Coronary artery (tissue), 2 donors: ENCODE measurements at regions not wholly inside any gene's neighbourhood (a gene's known extent, or its start where the extent isn't known, plus 50 kb on each side); places are given as distances from the start of the nearest gene placed in this dataset.

Experiments
- DNase-seq: peaks from one replicate; pipeline ENCODE4 v3.0.0-alpha.2; 2017; ENCODE audit warnings: low spot score
- H3K27ac ChIP-seq, 2 donors: fragments of 200-600 bp; sonication (generic); one replicate each; pipeline ENCODE4 v1.5.1; 2016 to 2019
- H3K4me3 ChIP-seq: fragments of 200-600 bp; sonication (generic); 2 replicates; pipeline ENCODE4 v1.5.1; 2016; ENCODE audit warnings: mild to moderate bottlenecking, moderate library complexity
- TF ChIP-seq, protein P1 (sequence below): fragments of 200-600 bp; sonication (generic); IDR thresholded peaks from one replicate; pipeline ENCODE4 v1.5.1; 2019; ENCODE audit warnings: antibody characterized with exemption

DNA sequence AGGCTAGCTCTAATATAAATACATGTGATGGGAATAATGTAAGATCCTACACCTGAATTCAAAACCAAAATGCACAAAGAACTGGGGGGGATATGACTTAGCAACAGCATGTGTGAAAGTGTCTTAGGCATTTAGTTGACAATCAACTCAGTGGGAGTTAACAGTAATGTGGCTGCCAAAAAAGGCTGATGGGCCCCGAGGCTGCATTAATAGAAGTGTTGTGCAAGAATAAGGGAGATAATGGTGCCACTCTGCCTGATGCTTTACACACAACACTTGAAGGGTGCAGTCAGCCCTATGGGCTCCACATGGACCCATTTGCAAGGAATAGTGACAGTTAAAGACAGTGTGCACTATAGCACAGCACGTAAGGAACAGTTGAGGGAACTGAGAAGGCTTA lies 649.4 kb upstream of the ZEB2 start:
- TF ChIP-seq, protein P1, sequence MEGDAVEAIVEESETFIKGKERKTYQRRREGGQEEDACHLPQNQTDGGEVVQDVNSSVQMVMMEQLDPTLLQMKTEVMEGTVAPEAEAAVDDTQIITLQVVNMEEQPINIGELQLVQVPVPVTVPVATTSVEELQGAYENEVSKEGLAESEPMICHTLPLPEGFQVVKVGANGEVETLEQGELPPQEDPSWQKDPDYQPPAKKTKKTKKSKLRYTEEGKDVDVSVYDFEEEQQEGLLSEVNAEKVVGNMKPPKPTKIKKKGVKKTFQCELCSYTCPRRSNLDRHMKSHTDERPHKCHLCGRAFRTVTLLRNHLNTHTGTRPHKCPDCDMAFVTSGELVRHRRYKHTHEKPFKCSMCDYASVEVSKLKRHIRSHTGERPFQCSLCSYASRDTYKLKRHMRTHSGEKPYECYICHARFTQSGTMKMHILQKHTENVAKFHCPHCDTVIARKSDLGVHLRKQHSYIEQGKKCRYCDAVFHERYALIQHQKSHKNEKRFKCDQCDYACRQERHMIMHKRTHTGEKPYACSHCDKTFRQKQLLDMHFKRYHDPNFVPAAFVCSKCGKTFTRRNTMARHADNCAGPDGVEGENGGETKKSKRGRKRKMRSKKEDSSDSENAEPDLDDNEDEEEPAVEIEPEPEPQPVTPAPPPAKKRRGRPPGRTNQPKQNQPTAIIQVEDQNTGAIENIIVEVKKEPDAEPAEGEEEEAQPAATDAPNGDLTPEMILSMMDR, result no peak
- no peak overlapping the region for H3K4me3 ChIP-seq
- DNase-seq, result no peak
- no peak overlapping the region for H3K27ac ChIP-seq

DNA sequence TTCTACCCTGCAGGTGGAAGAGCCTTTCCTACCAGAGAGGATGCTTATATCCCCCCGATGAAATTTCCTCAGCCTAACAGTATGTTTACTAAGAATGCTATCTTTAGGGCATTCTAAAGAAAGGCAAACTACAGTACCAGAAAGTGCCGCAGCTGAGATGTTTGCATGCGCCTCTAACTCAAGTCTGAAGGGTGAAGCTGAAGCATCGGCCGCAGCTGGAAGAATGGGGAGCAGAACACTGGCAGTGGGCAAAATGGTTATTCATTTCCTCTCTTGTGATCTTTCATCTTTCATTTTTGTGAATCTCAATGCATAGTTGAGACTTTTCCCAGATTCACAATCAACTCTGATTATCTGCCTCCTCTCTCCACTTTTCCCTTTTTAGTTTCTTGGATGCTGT lies 648.2 kb upstream of the ZEB2 start:
- H3K27ac ChIP-seq, result no peak overlapping the region
- DNase-seq, result no peak

DNA sequence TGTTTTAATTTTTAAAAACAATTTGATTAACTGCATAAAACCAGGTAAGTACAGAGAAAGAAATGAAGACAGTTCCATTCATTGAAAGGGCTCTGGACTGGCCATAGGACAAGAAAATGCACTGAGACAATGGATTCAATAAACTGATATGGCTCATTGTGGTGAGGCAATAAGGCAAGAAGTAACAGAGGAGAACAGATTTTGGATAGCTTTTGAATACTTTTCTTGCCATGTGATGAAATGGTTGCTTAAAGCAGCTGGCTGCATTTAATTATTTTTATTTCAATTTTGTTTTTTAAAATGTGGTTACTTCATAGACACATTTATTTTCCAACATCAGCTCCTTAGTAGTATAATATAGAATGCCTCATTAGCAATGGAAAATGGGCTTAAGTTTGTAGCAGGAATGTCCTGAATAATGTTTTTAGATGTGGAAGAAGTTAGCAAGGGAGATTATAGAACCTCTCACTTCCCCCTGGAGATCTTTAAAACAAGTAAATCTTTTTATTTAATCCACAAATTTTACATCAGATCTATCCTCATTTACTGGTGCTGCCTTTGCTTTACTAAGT lies 646.9 kb upstream of the ZEB2 start:
- TF ChIP-seq, protein P1, result no peak
- DNase-seq, result no peak
- no peak overlapping the region for H3K4me3 ChIP-seq
- H3K27ac ChIP-seq, result no peak overlapping the region

More for the DNA sequence above, 648.2 kb upstream of the ZEB2 start:
- no peak overlapping the region for H3K4me3 ChIP-seq
- TF ChIP-seq, protein P1, result no peak

DNA sequence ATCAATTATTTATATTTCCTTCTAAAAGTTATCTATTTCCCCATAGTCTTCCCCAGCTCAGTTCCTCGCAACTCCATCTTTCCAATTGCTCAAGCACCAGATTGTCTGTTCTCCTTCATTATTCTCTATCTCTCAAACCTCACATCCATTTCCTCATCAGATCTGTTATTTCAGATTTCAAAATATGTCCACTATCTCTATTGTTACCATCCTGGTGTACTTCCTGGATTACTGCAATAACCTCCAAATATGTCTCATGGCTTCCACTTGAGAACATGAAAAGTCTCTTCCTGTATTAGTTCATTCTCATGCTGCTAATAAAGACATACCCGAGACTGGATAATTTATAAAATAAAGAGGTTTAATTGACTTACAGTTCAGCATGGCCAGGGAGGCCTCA lies 641.7 kb upstream of the ZEB2 start:
- no peak overlapping the region for H3K27ac ChIP-seq
- no peak for DNase-seq
- H3K4me3 ChIP-seq, result no peak overlapping the region
- TF ChIP-seq, protein P1, result no peak

DNA sequence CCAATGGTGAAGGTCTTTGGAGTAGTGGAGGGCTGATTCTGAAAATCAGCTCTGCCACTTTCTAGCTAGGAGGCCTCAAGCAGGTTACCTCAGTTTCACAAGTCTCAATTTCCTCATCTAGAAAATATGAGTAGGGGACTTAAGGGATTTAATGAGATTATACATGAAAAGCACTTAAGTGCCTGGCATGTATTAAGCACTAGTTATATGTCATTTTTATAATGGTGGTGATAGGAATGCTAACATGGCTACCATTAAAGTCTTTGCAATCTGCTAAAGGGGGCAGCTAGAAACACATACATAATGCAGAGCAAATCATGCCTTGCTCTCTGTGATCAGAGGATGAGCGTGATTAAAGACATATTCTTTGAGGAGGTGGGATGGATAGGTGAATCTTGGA lies 640.9 kb upstream of the ZEB2 start:
- DNase-seq, result no peak
- TF ChIP-seq, protein P1, result no peak
- Histone ChIP-seq H3K4me3 (no peak overlapping the region), H3K27ac (no peak overlapping the region)

DNA sequence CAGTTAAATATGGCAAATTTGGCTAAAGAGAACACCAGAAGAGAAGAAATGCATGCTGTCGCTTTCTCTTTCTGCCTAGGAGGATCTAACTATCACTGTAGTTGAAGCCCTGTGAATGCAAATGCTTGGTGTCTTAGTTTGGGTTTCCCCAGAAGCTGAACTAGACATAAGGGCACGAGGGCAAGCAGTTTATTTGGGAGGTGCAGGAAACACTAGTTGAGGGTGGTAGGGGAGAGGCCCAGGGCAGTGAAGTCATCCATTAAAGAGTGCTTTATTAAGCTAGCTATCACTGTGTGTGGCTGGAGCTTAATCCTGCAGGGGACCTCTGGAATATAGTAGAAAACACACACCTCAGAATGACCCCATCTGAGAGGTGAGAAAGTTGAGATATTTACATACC lies 639.8 kb upstream of the ZEB2 start:
- Histone ChIP-seq H3K4me3 (no peak overlapping the region), H3K27ac (no peak overlapping the region)
- TF ChIP-seq, protein P1, result no peak
- DNase-seq, result no peak

DNA sequence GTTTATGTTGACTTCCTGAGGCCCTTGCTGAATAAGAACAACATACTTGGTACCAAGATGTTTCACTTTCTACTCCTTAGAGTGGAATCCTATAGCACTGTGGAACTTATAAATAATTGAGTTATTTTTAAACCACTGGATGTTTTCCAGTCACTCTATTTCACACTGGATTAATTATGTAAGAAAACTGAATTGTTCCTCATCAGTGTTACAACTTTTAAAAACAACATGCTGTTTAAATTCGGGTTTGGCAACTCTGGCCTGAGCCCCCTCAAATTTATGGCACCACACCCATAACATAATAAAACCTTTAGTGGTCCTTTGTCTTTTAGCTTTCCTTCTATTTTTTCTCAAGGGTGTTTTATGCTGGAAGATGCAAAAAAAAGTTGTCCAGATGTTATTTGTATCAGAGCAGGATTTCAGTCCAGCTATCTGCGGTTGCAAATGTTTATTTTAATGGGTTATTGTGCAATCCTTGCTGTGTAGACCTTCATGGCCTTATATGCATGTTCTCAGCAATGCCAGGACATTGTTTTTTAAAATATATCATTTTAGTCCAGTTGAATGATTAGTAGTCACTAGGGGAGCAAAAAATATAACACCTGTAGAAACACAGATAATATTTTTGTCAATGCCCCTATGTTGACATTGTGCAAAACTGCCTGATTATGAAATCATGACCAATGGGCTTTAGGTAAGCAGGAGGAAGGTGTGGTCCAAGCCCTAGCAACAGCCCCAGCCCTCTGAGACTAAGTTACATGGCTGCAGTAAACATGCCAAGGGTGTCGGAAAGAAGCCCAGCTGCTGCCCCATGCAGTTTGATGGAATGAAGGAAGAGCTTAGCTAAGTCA lies 638.0 kb upstream of the ZEB2 start:
- TF ChIP-seq, protein P1, result no peak
- Histone ChIP-seq H3K27ac (peak overlapping the region in 1 of 2 donors; percentile 36), H3K4me3 (peak overlapping the region; percentile 3)
- peak; percentile 79 for DNase-seq
